Vagina (tissue), 2 donors: ENCODE measurements at regions not wholly inside any gene's neighbourhood (a gene's known extent, or its start where the extent isn't known, plus 50 kb on each side); places are given as distances from the start of the nearest gene placed in this dataset.

Source experiments
- CTCF ChIP-seq, 3 experiments: fragments of 450-650 bp in 2 of 3; fragments of 200-600 bp in 1 of 3; sonication (generic) in 1 of 3; IDR thresholded peaks; one replicate each; pipeline ENCODE4 v1.5.1; 2017 to 2019; ENCODE audit warnings: antibody characterized with exemption in 3 of 3, mild to moderate bottlenecking in 2 of 3, moderate library complexity in 2 of 3
- POLR2A ChIP-seq, 2 donors: fragments of 450-650 bp; IDR thresholded peaks; one replicate each; pipeline ENCODE4 v1.6.1; 2017; ENCODE audit warnings: antibody characterized with exemption in 2 of 2, mild to moderate bottlenecking in 2 of 2, moderate library complexity in 2 of 2
- POLR2AphosphoS5 ChIP-seq, 2 donors: sonication (generic); formaldehyde crosslinking; IDR thresholded peaks; one replicate each; pipeline ENCODE4 v1.9.0; 2017; ENCODE audit warnings: antibody characterized with exemption in 2 of 2, mild to moderate bottlenecking in 2 of 2, low read depth in 1 of 2; ENCODE audit not compliant: insufficient read depth in 1 of 2

GRCh38 chr3:140760324-140761075 is 82.6 kb downstream of the TRIM42 start:
- TF ChIP-seq CTCF (IDR thresholded peaks at IDR 0.05) (no peak), POLR2A (IDR thresholded peaks at IDR 0.05) (no peak), POLR2AphosphoS5 (IDR thresholded peaks at IDR 0.05; ENCODE audit: insufficient read depth in 1 of 2, low read depth in 1 of 2) (no peak)
